Effector memory CD4-positive, alpha-beta T cell (primary cell): ENCODE measurements at regions not wholly inside any gene's neighbourhood (a gene's known extent, or its start where the extent isn't known, plus 50 kb on each side); places are given as distances from the start of the nearest gene placed in this dataset.
"Not testable (repeated sequence)": the region's sequence is repeated elsewhere in the genome, so short reads cannot be mapped to it uniquely, and the experiment has no call there.

ENCODE experiments used
- DNase-seq, 3 donors: peaks; one replicate each; pipeline ENCODE4 v3.0.0-alpha.2; 2020
- H3K27ac ChIP-seq: 2 replicates; pipeline ENCODE4 v1.7.0; 2013; ENCODE audit warnings: mild to moderate bottlenecking, low read length, moderate library complexity; ENCODE audit not compliant: insufficient read depth, poor library complexity, severe bottlenecking
- H3K27me3 ChIP-seq: replicated peaks from 2 replicates; pipeline ENCODE4 v1.7.0; 2013; ENCODE audit warnings: mild to moderate bottlenecking, low read length; ENCODE audit not compliant: insufficient read depth, control insufficient read depth, poor library complexity, severe bottlenecking
- H3K36me3 ChIP-seq: 2 replicates; pipeline ENCODE4 v1.7.0; 2013; ENCODE audit warnings: mild to moderate bottlenecking, low read length, moderate library complexity; ENCODE audit not compliant: control insufficient read depth, insufficient read depth
- H3K4me1 ChIP-seq: 2 replicates; pipeline ENCODE4 v1.7.0; 2013; ENCODE audit warnings: low read length, mild to moderate bottlenecking; ENCODE audit not compliant: control insufficient read depth, insufficient read depth, poor library complexity, severe bottlenecking
- H3K4me3 ChIP-seq: 2 replicates; pipeline ENCODE4 v1.7.0; 2013; ENCODE audit warnings: low read length, low read depth, mild to moderate bottlenecking; ENCODE audit not compliant: insufficient read depth, poor library complexity, severe bottlenecking
- H3K9me3 ChIP-seq: 2 replicates; pipeline ENCODE4 v1.7.0; 2013; ENCODE audit warnings: mild to moderate bottlenecking, low read length, moderate library complexity; ENCODE audit not compliant: control insufficient read depth

DNA sequence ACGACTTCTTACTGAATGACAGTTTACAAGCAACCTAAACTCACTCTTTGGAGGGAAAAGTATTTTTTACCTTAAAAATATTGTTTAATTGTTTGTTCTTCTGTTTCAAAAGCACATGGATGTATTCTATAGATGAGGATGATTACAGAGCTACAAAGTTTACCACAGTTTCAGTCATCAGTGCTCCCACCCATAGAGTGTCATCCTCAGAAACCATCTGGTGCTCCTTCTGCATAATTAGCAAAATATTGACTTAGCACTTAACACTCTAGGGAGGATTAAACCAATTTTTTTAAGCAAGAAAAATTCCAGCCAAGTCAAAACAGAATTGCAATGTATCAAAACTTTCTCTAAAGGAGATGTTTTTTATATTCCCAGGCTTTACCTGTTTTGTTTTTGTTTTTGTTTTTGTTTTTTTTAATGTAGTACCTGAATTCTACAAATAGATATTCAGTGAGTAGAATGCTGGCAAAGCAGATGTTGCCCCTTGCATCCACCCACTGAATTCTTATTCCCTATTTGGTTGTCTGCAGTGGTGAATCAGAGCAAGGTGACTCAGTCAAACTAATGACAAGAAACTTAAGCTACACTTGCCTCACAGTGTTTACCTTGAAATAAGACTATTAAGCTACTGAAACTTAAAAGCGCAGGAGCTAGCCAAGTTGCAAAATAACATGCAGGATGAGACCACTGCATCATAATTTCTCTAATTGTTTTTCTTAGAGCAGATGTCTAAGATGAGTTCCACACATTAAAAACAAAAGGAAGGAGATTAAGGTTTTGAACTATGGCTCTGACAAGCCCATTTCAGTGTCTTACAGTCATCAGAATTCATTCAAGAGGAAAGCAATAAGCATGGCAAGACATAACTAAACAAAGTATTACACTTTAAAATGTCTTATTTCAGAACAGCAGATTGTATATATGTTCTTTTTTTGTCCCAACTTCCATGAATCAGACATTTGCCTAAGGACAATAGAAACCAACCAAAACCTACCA lies 155.1 kb upstream of the SOX6 start:
- Histone ChIP-seq H3K4me3 (no peak overlapping the region), H3K36me3 (no peaks in the 10 kb centered on the region), H3K27ac (no peak overlapping the region), H3K9me3 (no peaks in the 10 kb centered on the region), H3K27me3 (no peaks in the 10 kb centered on the region), H3K4me1 (no peaks in the 10 kb centered on the region)
- no peak for DNase-seq

DNA sequence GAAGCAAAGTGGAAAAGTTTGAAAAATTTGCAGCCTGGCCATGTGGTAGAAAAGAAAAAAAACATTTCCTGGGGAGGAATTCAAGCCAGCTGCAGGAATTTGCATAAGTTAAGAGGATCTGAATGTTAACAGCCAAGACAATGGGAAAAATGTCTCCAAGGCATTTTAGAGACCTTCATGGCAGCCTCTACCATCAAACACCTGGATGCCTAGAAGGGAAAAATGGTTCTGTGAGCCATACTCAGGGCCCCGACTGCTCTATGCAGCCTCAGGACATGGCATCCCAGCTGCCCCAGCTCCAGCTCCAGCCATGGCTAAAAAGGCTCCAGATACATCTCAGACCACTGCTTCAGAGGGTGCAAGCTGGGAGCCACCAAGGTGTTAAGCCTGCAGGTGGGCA lies 149.1 kb upstream of the SOX6 start:
- no peak overlapping the region for H3K4me3 ChIP-seq
- H3K4me1 ChIP-seq, result no peaks in the 10 kb centered on the region
- DNase-seq, result no peak
- no peaks in the 10 kb centered on the region for H3K27me3 ChIP-seq
- no peaks in the 10 kb centered on the region for H3K9me3 ChIP-seq
- no peak overlapping the region for H3K27ac ChIP-seq
- H3K36me3 ChIP-seq, result no peaks in the 10 kb centered on the region

- not testable (repeated sequence) for H3K4me1 ChIP-seq, H3K36me3 ChIP-seq, H3K4me3 ChIP-seq, H3K27ac ChIP-seq, H3K9me3 ChIP-seq, DNase-seq, H3K27me3 ChIP-seq
Measured at GRCh38 chr11:16503891-16504290, 147.5 kb upstream of the SOX6 start.

GRCh38 chr11:16494918-16495691 lies 138.8 kb upstream of the SOX6 start:
- H3K36me3 ChIP-seq, result no peaks in the 10 kb centered on the region

GRCh38 chr11:16484434-16484833 lies 128.1 kb upstream of the SOX6 start:
- H3K27ac ChIP-seq, result no peak overlapping the region
- H3K4me3 ChIP-seq, result no peak overlapping the region
- H3K27me3 ChIP-seq, result no peaks in the 10 kb centered on the region
- H3K36me3 ChIP-seq, result no peaks in the 10 kb centered on the region
- H3K9me3 ChIP-seq, result no peaks in the 10 kb centered on the region
- H3K4me1 ChIP-seq, result no peaks in the 10 kb centered on the region
- no peak for DNase-seq

More at GRCh38 chr11:16494918-16495691, 138.8 kb upstream of the SOX6 start:
- no peak overlapping the region for H3K27ac ChIP-seq
- H3K4me3 ChIP-seq, result no peak overlapping the region
- H3K27me3 ChIP-seq, result no peaks in the 10 kb centered on the region
- no peak for DNase-seq
- H3K4me1 ChIP-seq, result no peaks in the 10 kb centered on the region
- no peaks in the 10 kb centered on the region for H3K9me3 ChIP-seq

DNA sequence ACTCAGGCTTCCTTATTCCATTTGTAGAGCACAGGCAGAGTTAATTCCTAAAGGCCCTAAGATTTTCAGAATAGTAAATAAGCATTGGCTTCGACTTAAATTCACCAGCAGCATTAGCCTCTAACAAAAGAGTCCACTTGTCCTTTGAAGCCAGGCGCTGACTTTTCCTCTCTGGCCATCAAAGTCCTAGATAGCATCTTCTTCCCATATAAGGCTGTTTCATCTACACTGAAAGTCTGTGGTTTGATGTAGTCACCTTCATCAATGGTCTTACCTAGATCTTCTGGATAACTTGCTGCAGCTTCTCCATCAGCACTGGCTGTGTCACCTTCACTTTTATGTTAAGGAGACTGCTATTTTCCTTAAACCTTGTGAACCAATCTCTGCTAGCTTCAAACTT lies 118.3 kb upstream of the SOX6 start:
- H3K4me3 ChIP-seq, result no peak overlapping the region
- no peaks in the 10 kb centered on the region for H3K4me1 ChIP-seq
- no peaks in the 10 kb centered on the region for H3K36me3 ChIP-seq
- no peak overlapping the region for H3K27ac ChIP-seq
- no peaks in the 10 kb centered on the region for H3K27me3 ChIP-seq
- no peak for DNase-seq
- no peaks in the 10 kb centered on the region for H3K9me3 ChIP-seq

DNA sequence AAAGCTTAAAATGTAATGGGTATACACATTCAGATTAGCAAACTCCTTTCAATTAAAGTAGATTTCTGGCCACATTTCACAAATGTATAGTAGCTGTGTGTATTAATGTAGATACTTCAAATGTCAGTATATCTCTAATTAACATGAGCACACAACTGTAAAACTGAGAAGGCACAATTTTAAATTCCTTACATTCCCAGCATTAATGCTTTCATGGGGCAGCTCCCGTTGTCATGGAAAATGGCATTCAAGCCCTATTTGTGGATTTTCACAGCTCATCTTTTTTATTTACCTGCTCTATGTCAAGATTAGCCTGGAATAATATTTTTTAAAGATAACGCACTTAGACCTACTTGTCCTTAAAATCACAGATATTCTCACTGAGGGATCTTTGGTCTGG lies 113.6 kb upstream of the SOX6 start:
- Histone ChIP-seq H3K36me3 (no peaks in the 10 kb centered on the region), H3K27me3 (no peaks in the 10 kb centered on the region), H3K9me3 (no peaks in the 10 kb centered on the region), H3K4me3 (no peak overlapping the region), H3K27ac (no peak overlapping the region), H3K4me1 (no peaks in the 10 kb centered on the region)
- no peak for DNase-seq

DNA sequence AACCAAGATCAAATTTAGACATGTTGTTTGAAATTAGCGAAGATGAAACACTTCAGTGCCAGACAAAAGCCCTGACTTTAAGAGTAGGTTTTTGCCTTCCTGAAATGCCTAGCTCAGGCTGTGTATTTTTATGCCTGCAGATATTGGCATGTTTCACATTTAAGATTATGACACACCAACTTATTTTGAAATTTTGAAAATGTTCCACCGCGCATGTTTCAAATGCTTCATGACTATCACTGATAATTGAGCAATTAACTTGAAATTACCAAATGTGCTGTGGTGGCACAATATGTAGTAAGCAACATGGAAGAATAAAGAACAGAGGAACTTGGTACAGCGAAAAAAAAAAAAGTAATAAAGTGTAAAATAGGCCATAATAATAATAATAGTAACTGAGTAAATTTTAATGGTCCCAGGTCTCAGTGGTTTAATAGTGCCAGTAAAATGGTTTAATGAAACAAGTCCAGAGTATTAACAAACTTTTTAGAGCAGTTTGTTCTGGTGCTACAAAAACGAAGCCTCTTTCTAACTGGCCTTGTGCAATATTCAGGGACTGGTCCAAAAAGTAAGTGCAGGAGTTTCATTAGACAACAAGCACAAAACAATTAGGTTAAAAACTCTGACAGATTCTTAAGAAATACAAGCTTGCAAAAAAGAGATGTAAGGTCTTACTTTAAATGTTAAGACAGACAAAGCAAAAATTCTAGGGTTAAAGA lies 112.5 kb upstream of the SOX6 start:
- Histone ChIP-seq H3K36me3 (no peaks in the 10 kb centered on the region), H3K9me3 (no peaks in the 10 kb centered on the region)
- no peak for DNase-seq

DNA sequence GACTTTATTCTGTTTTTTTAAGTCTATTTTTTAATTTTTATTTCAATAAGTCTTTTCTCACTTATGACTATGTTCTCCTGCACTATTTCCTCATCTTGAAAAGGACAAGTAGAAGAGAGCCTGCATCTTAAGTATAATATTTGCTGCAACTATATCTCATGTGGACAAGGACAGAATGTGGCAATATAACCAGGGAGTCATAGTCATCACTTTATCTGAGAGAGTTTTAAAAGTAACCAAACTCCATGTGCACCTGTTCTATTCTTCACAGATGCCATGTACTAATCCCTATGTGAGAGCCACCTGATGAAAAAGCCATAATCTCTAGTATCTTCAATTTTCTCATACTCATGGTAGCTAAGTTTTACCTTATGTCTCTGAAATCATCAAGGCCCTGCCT lies 104.2 kb upstream of the SOX6 start:
- Histone ChIP-seq H3K36me3 (no peaks in the 10 kb centered on the region), H3K4me1 (no peaks in the 10 kb centered on the region), H3K9me3 (no peaks in the 10 kb centered on the region), H3K27me3 (no peaks in the 10 kb centered on the region), H3K4me3 (no peak overlapping the region), H3K27ac (no peak overlapping the region)
- no peak for DNase-seq

More for the DNA sequence above, 112.5 kb upstream of the SOX6 start:
- Histone ChIP-seq H3K27ac (no peak overlapping the region), H3K4me1 (no peaks in the 10 kb centered on the region), H3K27me3 (no peaks in the 10 kb centered on the region), H3K4me3 (no peak overlapping the region)
